RWPE2 (cell line): ENCODE measurements at regions not wholly inside any gene's neighbourhood (a gene's known extent, or its start where the extent isn't known, plus 50 kb on each side); places are given as distances from the start of the nearest gene placed in this dataset.

Experiments
- ATAC-seq: fragments of 200-7000 bp; cut with Tn5 transposase; 3 replicates; pipeline ENCODE4 v1.9.1; 2021; ENCODE audit warnings: low read depth
- DNase-seq: peaks from one replicate; pipeline ENCODE4 v3.0.0-alpha.2; 2020; ENCODE audit warnings: low spot score
- H3K27ac ChIP-seq: fragments of 450-650 bp; 2 replicates; pipeline ENCODE4 v1.5.1; 2017; ENCODE audit warnings: mild to moderate bottlenecking; ENCODE audit not compliant: poor library complexity, severe bottlenecking
- H3K27me3 ChIP-seq: fragments of 250-450 bp; sonication (Bioruptor Pico); 2 replicates; pipeline ENCODE4 v1.5.1; 2021; ENCODE audit warnings: mild to moderate bottlenecking, moderate library complexity; ENCODE audit not compliant: insufficient read depth, poor library complexity, severe bottlenecking
- H3K36me3 ChIP-seq: fragments of 250-450 bp; sonication (Bioruptor Pico); 2 replicates; pipeline ENCODE4 v1.5.1; 2020; ENCODE audit warnings: low read depth, mild to moderate bottlenecking, moderate library complexity
- H3K4me1 ChIP-seq: fragments of 250-450 bp; sonication (Bioruptor Pico); 2 replicates; pipeline ENCODE4 v1.5.1; 2021; ENCODE audit warnings: mild to moderate bottlenecking, moderate library complexity; ENCODE audit not compliant: insufficient read depth, poor library complexity, severe bottlenecking
- H3K4me3 ChIP-seq: fragments of 250-450 bp; sonication (Bioruptor Pico); 2 replicates; pipeline ENCODE4 v1.5.1; 2021; ENCODE audit warnings: mild to moderate bottlenecking, moderate library complexity; ENCODE audit not compliant: severe bottlenecking
- H3K9me3 ChIP-seq: fragments of 250-450 bp; sonication (Bioruptor Pico); 2 replicates; pipeline ENCODE4 v1.5.1; 2021; ENCODE audit warnings: mild to moderate bottlenecking, moderate library complexity; ENCODE audit not compliant: severe bottlenecking
- CTCF ChIP-seq: fragments of 450-650 bp; IDR thresholded peaks from one replicate; pipeline ENCODE4 v1.5.1; 2017; ENCODE audit warnings: mild to moderate bottlenecking, moderate library complexity; ENCODE audit not compliant: poor library complexity, severe bottlenecking

GRCh38 chr5:61620699-61621182 is 288.7 kb downstream of the ZSWIM6 start:
- H3K36me3 ChIP-seq = no peaks in the 10 kb centered on the region
- H3K27ac ChIP-seq = no peak overlapping the region
- H3K9me3 ChIP-seq = no peaks in the 10 kb centered on the region
- TF ChIP-seq CTCF = no peak
- H3K27me3 ChIP-seq = no peaks in the 10 kb centered on the region
- ATAC-seq = no peak
- H3K4me3 ChIP-seq = no peak overlapping the region
- no peaks in the 10 kb centered on the region for H3K4me1 ChIP-seq
- no peak for DNase-seq

GRCh38 chr5:61621202-61621650 is 289.2 kb downstream of the ZSWIM6 start:
- H3K4me1 ChIP-seq = no peaks in the 10 kb centered on the region
- DNase-seq (no peak), ATAC-seq (no peak)
- no peak overlapping the region for H3K27ac ChIP-seq
- H3K4me3 ChIP-seq = no peak overlapping the region
- H3K9me3 ChIP-seq = no peaks in the 10 kb centered on the region
- H3K27me3 ChIP-seq = no peaks in the 10 kb centered on the region
- TF ChIP-seq CTCF = no peak
- no peaks in the 10 kb centered on the region for H3K36me3 ChIP-seq

GRCh38 chr5:61622156-61622555 is 290.1 kb downstream of the ZSWIM6 start:
- no peak overlapping the region for H3K27ac ChIP-seq
- TF ChIP-seq CTCF = no peak
- H3K4me3 ChIP-seq = no peak overlapping the region
- no peaks in the 10 kb centered on the region for H3K36me3 ChIP-seq
- ATAC-seq (no peak), DNase-seq (no peak)
- H3K27me3 ChIP-seq = no peaks in the 10 kb centered on the region
- H3K4me1 ChIP-seq = no peaks in the 10 kb centered on the region
- H3K9me3 ChIP-seq = no peaks in the 10 kb centered on the region

GRCh38 chr5:61623401-61624069 is 291.5 kb downstream of the ZSWIM6 start:
- Histone ChIP-seq H3K27ac (no peak overlapping the region), H3K9me3 (no peaks in the 10 kb centered on the region), H3K4me1 (no peaks in the 10 kb centered on the region), H3K36me3 (no peaks in the 10 kb centered on the region), H3K27me3 (no peaks in the 10 kb centered on the region), H3K4me3 (no peak overlapping the region)
- ATAC-seq (no peak), DNase-seq (no peak)
- peak; percentile 12 for TF ChIP-seq CTCF

GRCh38 chr5:61624553-61625136 is 292.6 kb downstream of the ZSWIM6 start:
- no peaks in the 10 kb centered on the region for H3K9me3 ChIP-seq
- no peak overlapping the region for H3K4me3 ChIP-seq
- no peak overlapping the region for H3K27ac ChIP-seq
- ATAC-seq (no peak), DNase-seq (no peak)
- H3K4me1 ChIP-seq = no peaks in the 10 kb centered on the region
- no peaks in the 10 kb centered on the region for H3K36me3 ChIP-seq
- H3K27me3 ChIP-seq = no peaks in the 10 kb centered on the region
- no peak for TF ChIP-seq CTCF
